ENCODE measurements at regions not wholly inside any gene's neighbourhood (a gene's known extent, or its start where the extent isn't known, plus 50 kb on each side); places are given as distances from the start of the nearest gene placed in this dataset.

GRCh38 chr1:208556461-208556860 lies 312.3 kb upstream of the PLXNA2 start:
- Histone ChIP-seq H2AFZ (ENCODE audit: low read length) (no peak overlapping the region), H3K27ac (ENCODE audit: low read depth, low read length, poor library complexity, severe bottlenecking) (no peak overlapping the region), H3K79me2 (ENCODE audit: insufficient read depth, low read depth, low read length) (no peaks in the 10 kb centered on the region), H3K4me2 (ENCODE audit: low read length) (no peak overlapping the region), H3K4me3 (ENCODE audit: low read depth, low read length, poor library complexity, severe bottlenecking) (no peak overlapping the region), H4K20me1 (ENCODE audit: insufficient read depth, low read length) (no peaks in the 10 kb centered on the region; the same call in 1 of the 2 replicates), H3K9me2 (ENCODE audit: insufficient read depth, low read length) (no peaks in the 10 kb centered on the region), H3K36me3 (ENCODE audit: insufficient read depth, low read length) (no peaks in the 10 kb centered on the region), H3K9me3 (ENCODE audit: low read length) (no peaks in the 10 kb centered on the region), H3K4me1 (ENCODE audit: insufficient read depth, low read length, poor library complexity, severe bottlenecking) (no peaks in the 10 kb centered on the region)
- TF ChIP-seq, protein P1, sequence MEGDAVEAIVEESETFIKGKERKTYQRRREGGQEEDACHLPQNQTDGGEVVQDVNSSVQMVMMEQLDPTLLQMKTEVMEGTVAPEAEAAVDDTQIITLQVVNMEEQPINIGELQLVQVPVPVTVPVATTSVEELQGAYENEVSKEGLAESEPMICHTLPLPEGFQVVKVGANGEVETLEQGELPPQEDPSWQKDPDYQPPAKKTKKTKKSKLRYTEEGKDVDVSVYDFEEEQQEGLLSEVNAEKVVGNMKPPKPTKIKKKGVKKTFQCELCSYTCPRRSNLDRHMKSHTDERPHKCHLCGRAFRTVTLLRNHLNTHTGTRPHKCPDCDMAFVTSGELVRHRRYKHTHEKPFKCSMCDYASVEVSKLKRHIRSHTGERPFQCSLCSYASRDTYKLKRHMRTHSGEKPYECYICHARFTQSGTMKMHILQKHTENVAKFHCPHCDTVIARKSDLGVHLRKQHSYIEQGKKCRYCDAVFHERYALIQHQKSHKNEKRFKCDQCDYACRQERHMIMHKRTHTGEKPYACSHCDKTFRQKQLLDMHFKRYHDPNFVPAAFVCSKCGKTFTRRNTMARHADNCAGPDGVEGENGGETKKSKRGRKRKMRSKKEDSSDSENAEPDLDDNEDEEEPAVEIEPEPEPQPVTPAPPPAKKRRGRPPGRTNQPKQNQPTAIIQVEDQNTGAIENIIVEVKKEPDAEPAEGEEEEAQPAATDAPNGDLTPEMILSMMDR (conservative IDR thresholded peaks at IDR 0.05; ENCODE audit: low read length): no peak
- DNase-seq (ENCODE audit: low spot score): no peak
- POLR2A ChIA-PET: no interaction called here
- BruUV-seq (replicated peaks): no TSS peak
- CTCF ChIA-PET (ENCODE audit: unreplicated experiment): no interaction called here
- intact Hi-C loops (cut with micrococcal nuclease; ENCODE audit: unreplicated experiment): no loop called here

DNA sequence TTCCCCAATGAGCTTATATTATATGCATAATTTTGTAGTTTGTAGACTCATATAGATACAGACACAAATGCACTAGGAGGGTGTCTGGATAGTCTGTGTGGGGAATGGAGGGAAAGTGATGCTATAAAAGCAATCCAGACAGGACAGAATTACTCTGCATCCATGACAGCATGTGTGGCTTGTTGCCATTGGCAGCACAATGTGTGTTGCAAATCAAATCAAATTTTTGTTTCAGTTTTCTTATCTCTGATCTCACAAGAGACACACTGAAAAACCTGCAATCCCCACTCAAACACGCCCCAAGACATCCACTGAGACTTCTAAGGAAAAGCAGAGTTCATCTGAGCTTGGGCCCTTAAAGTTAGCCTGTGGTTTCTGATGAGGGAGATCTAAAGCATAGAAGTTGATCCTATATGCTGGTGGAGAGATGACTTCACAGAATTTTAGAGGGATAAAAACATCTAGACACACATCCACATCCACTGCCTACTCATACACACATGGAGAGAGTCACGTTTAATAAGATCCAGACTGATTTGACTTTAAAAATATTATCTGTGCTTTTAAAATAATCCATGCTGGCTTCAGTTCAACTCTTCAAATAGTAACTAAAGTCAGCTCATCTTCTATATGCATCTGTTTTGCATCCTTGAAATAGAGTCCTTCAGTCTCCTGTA lies 313.0 kb upstream of the PLXNA2 start:
- Histone ChIP-seq H3K79me2 (ENCODE audit: insufficient read depth, low read depth, low read length) (no peaks in the 10 kb centered on the region), H3K27ac (ENCODE audit: low read depth, low read length, poor library complexity, severe bottlenecking) (no peak overlapping the region), H4K20me1 (ENCODE audit: insufficient read depth, low read length) (no peaks in the 10 kb centered on the region; the same call in 1 of the 2 replicates), H3K4me1 (ENCODE audit: insufficient read depth, low read length, poor library complexity, severe bottlenecking) (no peaks in the 10 kb centered on the region), H3K9me3 (ENCODE audit: low read length) (no peaks in the 10 kb centered on the region), H3K9me2 (ENCODE audit: insufficient read depth, low read length) (no peaks in the 10 kb centered on the region), H3K4me2 (ENCODE audit: low read length) (no peak overlapping the region), H2AFZ (ENCODE audit: low read length) (no peak overlapping the region), H3K36me3 (ENCODE audit: insufficient read depth, low read length) (no peaks in the 10 kb centered on the region), H3K4me3 (ENCODE audit: low read depth, low read length, poor library complexity, severe bottlenecking) (no peak overlapping the region)
- ChIA-PET POLR2A (no interaction called here), CTCF (ENCODE audit: unreplicated experiment) (no interaction called here)
- no TSS peak for BruUV-seq (replicated peaks)
- no peak for TF ChIP-seq EZH2phosphoT487 (IDR thresholded peaks at IDR 0.05; ENCODE audit: borderline replicate concordance, low read depth, low read length)
- TF ChIP-seq, protein P1 (conservative IDR thresholded peaks at IDR 0.05; ENCODE audit: low read length): no peak
- intact Hi-C loops (cut with micrococcal nuclease; ENCODE audit: unreplicated experiment): no loop called here
- DNase-seq (ENCODE audit: low spot score): no peak

GRCh38 chr1:208557723-208558094 lies 313.5 kb upstream of the PLXNA2 start:
- H3K9me2 ChIP-seq (ENCODE audit: insufficient read depth, low read length): no peaks in the 10 kb centered on the region
- ChIA-PET CTCF (ENCODE audit: unreplicated experiment) (no interaction called here), POLR2A (no interaction called here)
- no peak overlapping the region for H3K27ac ChIP-seq (ENCODE audit: low read depth, low read length, poor library complexity, severe bottlenecking)
- BruUV-seq (replicated peaks): no TSS peak
- no peak overlapping the region for H2AFZ ChIP-seq (ENCODE audit: low read length)
- H3K4me3 ChIP-seq (ENCODE audit: low read depth, low read length, poor library complexity, severe bottlenecking): no peak overlapping the region
- intact Hi-C loops (cut with micrococcal nuclease; ENCODE audit: unreplicated experiment): no loop called here
- no peaks in the 10 kb centered on the region for H3K36me3 ChIP-seq (ENCODE audit: insufficient read depth, low read length)
- no peak for DNase-seq (ENCODE audit: low spot score)
- TF ChIP-seq EZH2phosphoT487 (IDR thresholded peaks at IDR 0.05; ENCODE audit: borderline replicate concordance, low read depth, low read length): no peak
- TF ChIP-seq, protein P1 (conservative IDR thresholded peaks at IDR 0.05; ENCODE audit: low read length): no peak
- no peaks in the 10 kb centered on the region; the same call in 1 of the 2 replicates for H4K20me1 ChIP-seq (ENCODE audit: insufficient read depth, low read length)
- no peak overlapping the region for H3K4me2 ChIP-seq (ENCODE audit: low read length)
- H3K79me2 ChIP-seq (ENCODE audit: insufficient read depth, low read depth, low read length): no peaks in the 10 kb centered on the region
- no peaks in the 10 kb centered on the region for H3K9me3 ChIP-seq (ENCODE audit: low read length)
- no peaks in the 10 kb centered on the region for H3K4me1 ChIP-seq (ENCODE audit: insufficient read depth, low read length, poor library complexity, severe bottlenecking)
